ENCODE measurements at regions not wholly inside any gene's neighbourhood (a gene's known extent, or its start where the extent isn't known, plus 50 kb on each side); places are given as distances from the start of the nearest gene placed in this dataset.
"Not testable (repeated sequence)": the region's sequence is repeated elsewhere in the genome, so short reads cannot be mapped to it uniquely, and the experiment has no call there.

GRCh38 chr5:111853748-111854147 lies 96.8 kb upstream of the NREP start:
- DNase-seq (ENCODE audit: extremely low read depth in 1 of 11, low read depth in 9 of 11, low spot score in 4 of 11): no peak

- no peak for DNase-seq (ENCODE audit: extremely low read depth in 1 of 11, low read depth in 9 of 11, low spot score in 4 of 11)
Measured at GRCh38 chr5:111851631-111852548, 94.9 kb upstream of the NREP start.

GRCh38 chr5:111848476-111848875 lies 91.5 kb upstream of the NREP start:
- DNase-seq (ENCODE audit: extremely low read depth in 1 of 11, low read depth in 9 of 11, low spot score in 4 of 11): no peak

- no peak for DNase-seq (ENCODE audit: extremely low read depth in 1 of 11, low read depth in 9 of 11, low spot score in 4 of 11)
Measured at GRCh38 chr5:111847052-111847925, 90.3 kb upstream of the NREP start.

- no peak for DNase-seq (ENCODE audit: extremely low read depth in 1 of 11, low read depth in 9 of 11, low spot score in 4 of 11)
Measured at GRCh38 chr5:111840036-111840674, 83.2 kb upstream of the NREP start.

- DNase-seq (ENCODE audit: extremely low read depth in 1 of 11, low read depth in 9 of 11, low spot score in 4 of 11): no peak
Measured at GRCh38 chr5:111839438-111839837, 82.4 kb upstream of the NREP start.

- DNase-seq (ENCODE audit: extremely low read depth in 1 of 11, low read depth in 9 of 11, low spot score in 4 of 11): no peak
Measured at GRCh38 chr5:111836426-111836825, 79.4 kb upstream of the NREP start.

GRCh38 chr5:111834926-111835599 lies 78.1 kb upstream of the NREP start:
- no peak for DNase-seq (ENCODE audit: extremely low read depth in 1 of 11, low read depth in 9 of 11, low spot score in 4 of 11)

GRCh38 chr5:111830333-111830732 lies 73.3 kb upstream of the NREP start:
- no peak for DNase-seq (ENCODE audit: extremely low read depth in 1 of 11, low read depth in 9 of 11, low spot score in 4 of 11)

GRCh38 chr5:111829701-111830100 lies 72.7 kb upstream of the NREP start:
- no peak for DNase-seq (ENCODE audit: extremely low read depth in 1 of 11, low read depth in 9 of 11, low spot score in 4 of 11)

GRCh38 chr5:111826064-111826463 lies 69.1 kb upstream of the NREP start:
- DNase-seq (ENCODE audit: extremely low read depth in 1 of 11, low read depth in 9 of 11, low spot score in 4 of 11): no peak

- no peak for DNase-seq (ENCODE audit: extremely low read depth in 1 of 11, low read depth in 9 of 11, low spot score in 4 of 11)
Measured at GRCh38 chr5:111820072-111820471, 63.1 kb upstream of the NREP start.

GRCh38 chr5:111819028-111819427 lies 62.0 kb upstream of the NREP start:
- DNase-seq (ENCODE audit: extremely low read depth in 1 of 11, low read depth in 9 of 11, low spot score in 4 of 11): not testable (repeated sequence)

GRCh38 chr5:111813537-111813936 lies 56.5 kb upstream of the NREP start:
- DNase-seq (ENCODE audit: extremely low read depth in 1 of 11, low read depth in 9 of 11, low spot score in 4 of 11): no peak

- DNase-seq (ENCODE audit: extremely low read depth in 1 of 11, low read depth in 9 of 11, low spot score in 4 of 11): no peak
Measured at GRCh38 chr5:111810112-111810511, 53.1 kb upstream of the NREP start.
